NCI-H524 (cell line): ENCODE measurements at regions not wholly inside any gene's neighbourhood (a gene's known extent, or its start where the extent isn't known, plus 50 kb on each side); places are given as distances from the start of the nearest gene placed in this dataset.

Experiments used
- DNase-seq, 2 experiments: peaks; one replicate each; lab custom pipeline; 2025; lab: John Stamatoyannopoulos, UW

DNA sequence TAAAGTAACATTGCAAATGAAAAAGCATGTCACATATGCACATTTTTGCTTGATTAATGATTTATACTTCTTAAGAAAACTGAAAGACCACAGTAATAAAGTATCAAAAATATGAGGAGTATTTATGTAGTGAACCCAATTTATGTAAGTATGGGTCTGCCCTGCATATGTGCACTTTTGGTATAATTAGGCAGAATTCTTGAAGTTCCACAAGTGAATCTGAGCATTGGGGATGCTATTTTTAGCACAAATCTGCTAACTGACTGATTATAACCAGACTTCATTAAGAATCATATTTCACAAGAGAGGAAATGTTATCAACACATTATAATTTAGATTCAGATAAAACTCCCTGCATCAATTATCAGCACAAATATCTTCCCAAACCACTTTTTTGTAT is 407.1 kb upstream of the LRRC4C start:
- DNase-seq = no peak

DNA sequence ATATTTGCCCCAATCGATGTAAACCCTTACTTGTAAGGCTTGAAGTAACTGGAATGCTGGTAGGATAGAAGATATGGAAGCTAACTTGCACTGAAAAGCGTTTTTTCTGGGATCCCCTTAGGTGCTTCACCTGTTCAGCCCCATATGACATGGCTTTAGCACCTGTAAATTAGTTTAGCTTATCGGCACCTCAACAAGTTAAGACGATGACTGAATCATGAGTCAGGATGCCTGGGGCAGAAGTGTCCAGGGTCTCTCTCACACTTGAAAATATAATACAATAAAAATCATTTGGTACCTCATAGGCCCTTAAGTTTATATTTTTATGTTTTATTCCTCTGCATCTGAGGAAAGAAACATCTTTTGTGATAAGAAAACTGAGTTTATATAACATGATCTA is 409.2 kb upstream of the LRRC4C start:
- no peak for DNase-seq

DNA sequence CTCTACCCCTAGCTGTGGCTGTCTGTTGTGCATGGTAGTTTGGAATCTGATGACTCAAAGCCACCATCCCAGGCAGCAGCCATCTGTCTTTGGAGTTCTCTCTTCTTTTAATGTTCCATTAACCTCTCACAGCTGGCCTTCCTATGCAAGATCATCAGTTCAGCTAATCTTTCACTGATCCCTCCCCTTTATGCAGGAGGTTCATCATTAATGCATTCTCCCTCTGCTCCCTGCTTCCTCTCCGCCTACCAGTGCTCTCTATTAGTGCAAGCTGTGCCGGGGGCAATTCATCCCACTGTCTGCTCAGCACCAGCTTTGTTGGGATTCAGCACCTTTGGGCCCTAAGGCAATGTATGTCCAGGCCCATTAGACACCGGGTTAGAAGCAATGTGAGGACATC is 413.0 kb upstream of the LRRC4C start:
- no peak for DNase-seq

DNA sequence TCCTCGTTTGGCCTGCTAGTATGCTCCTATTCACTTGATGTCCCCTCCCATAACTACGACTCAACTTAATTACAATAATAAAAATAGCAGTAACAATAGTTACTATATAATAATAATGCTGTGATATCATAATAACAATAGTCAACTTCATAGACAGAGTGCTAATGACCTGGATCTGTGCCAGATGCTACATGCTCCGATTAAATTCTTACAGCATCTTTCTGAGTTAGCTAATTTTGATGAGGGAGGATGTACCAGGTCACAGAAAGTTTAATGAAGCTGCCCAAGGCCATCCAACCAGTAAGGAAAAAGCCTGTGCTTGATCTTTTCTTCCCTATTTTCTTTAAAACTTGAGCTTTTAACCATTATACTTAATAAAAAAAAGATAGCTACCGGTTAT is 413.4 kb upstream of the LRRC4C start:
- no peak for DNase-seq

DNA sequence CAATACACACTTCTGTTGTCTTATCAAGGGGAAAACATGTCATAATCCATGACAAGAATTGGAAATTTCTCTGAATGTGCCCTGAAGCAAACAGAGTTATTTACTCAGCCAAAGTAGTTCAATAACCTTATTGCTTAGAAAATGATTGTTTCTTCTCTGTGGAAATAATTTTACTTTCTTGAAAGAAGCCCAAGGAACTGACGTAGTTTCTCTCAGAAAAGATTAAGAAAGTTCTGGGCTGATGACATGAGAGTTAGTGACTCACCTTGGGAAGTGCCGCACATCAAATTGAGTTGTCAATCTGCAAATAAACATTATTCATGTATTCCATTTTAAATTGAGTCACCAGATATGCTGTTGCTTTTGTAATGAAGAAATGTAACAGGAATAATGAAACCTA is 418.6 kb upstream of the LRRC4C start:
- DNase-seq = no peak

DNA sequence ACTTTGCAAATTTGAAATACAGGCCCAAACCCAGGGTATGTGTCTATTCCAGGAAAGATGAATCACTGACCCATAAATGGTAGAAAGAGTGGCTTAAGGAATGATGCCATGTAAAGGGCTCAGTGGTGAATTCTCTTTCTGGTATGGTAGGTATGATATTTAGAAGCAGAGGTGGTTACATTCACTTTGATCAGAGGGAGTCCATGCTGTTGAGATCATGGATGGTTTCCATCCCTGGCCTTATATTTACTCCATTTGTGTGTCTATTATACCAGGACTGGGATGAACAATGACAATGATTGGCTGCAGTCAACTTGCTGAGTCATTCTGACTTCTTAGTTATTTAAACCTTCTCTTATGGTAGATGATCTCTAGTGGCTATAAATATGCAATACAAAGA is 419.8 kb upstream of the LRRC4C start:
- no peak for DNase-seq

DNA sequence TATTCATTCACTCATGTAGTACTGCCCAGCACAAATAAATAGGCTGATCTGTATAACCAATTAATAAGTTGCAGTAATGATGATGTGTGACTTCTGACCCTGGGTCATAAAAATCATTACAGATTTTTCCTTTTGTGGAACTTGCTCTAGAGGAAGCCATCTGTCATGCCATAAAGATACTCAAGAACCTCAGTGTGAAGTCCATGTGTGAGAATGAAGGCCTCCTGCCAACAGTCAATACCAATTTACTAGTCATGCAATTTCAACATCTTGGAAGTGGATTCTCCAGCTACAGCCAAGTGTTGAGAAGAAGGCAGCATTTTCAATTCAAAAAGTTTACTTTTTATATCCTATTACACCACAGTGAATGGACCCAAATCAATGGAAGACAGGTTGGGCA is 435.6 kb upstream of the LRRC4C start:
- no peak for DNase-seq

DNA sequence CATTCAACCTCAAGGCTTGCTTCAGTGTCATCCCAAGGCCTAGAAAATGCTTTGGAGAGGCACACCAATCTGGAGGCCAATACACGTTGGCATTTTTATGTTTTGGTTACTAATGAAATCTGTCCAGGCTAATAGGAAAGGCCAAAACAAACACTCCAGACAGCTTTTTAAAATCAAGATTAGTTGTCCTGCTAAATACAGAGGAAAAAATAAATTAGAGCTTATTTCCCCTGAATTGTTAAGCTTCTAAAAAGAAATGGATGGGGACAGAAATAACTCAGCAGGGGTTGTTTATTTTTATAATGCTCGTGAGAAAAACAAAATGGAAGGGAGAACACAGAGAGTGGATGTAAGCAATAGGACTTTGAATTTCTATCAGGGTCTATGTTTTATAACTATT is 438.5 kb upstream of the LRRC4C start:
- no peak for DNase-seq

DNA sequence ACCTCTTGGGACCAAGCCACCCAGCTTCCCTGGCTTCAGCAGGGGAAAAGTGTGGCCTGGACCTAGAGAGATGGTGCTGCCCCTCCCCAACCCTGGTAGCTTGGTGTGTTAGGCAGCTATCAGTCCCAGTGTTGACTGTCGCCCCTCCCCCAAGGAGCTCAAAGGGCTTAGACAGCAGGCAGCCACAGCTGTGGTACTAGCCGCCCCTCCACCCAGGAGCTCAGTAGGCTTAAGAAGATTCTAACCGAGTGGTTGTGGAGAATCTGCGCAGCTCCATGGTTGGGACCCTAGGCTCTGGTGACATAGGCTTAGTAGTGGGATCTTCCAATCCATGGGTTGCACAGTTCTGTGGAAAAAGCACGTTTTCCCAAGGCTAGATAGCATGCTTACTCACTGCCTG is 458.4 kb upstream of the LRRC4C start:
- DNase-seq = no peak

DNA sequence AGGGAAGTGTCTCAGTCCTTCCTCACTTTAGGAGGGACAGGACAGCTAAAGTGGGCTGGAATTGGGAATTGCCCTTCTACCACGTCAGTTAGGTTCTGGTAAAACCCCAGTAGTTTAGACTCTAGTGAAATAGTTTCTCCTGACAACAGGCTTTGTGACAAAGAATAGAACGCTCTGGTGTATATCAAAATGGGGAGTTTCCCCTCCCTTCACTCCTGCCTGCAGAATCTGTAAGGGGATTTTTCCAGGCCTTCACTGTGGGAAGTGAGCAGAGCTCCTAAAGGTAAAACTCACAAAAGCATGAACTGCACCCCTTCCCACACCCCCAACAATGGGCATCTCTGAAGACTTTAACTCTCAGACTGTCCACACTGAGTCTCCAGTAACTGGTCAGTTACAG is 460.9 kb upstream of the LRRC4C start:
- DNase-seq = no peak

DNA sequence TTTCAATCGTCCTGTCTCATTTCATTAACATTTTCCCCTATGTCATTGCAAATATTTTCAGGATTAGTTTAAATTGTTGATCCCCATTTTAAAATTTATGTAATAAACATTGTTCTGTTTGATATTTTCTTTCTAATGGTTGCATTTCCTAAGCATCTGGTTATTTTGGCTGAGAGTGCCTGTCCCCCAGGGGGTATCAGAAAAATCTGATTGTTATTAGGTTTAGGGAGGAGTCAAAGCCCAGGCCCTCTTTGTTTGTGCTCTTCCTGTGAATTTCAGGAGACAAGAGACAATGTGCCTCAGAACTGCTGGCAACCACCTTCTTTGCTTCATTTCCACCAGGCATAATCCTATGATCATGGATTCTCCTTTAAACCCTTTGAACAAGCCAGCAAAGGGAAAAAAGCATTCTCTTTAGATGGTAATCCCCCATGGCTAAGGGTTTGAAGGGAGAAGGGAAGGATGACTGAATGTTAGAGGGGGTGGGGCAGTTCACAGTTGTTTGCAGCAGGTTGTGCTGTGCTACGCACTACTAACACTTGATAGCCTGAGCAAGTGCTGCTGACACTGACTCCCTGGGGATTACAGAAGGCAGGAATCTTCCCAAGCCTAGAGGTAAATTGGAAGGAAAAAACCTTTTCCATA is 462.4 kb upstream of the LRRC4C start:
- DNase-seq = no peak

DNA sequence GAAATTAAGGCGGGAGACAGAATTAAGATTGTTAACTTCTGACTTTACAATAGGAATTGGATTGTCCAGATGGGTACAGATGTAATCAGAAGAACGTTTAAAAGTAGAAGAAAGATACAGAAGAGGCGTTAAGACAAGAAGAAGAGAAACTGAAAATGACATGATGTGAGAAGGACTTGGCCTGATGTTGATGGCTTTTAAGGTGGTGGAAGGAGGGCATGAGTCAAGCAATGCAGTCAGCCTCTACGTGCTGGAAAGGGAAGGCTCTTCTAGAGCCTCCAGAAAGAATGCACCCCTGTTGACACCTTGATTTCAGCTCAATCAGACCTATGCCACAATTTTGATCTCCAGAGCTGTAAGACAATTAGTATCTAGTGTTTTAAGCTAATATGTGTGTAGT is 466.9 kb upstream of the LRRC4C start:
- DNase-seq = no peak

DNA sequence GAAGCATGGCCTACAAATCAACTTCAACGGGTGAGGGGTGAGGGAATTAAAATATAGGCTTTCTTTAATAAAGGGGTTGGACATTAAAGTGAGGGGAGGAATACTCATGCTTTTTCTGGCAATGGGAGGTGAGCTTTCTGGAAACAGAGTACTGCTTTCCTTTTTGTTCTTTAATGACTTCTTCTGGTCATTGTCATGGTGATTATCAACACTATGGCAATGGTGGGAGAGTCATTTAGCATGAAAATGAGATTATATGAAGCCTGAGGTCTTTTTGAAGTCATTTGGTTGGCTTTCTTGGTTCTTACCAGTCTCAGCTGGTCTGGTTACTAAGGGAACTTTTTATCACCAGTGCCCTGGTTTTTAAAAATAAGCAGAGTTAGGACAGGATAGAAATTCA is 475.8 kb upstream of the LRRC4C start:
- DNase-seq = no peak

DNA sequence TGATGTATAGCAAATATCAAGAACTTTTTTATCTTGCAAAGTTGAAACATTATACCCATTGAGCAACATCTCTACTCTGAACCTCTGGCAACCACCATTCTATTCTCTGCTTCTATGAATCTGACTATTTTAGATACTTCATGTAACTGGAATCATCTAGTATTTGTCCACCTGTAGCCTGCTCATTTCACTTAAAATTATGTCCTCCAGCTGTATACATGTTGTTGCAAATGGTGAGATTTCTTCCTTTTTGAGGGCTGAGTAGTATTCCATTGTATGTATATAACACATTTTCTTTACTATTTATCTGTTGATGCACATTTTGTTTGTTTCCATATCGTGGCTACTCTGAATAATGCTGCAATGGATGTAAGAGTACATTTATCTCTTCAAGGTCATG is 476.3 kb upstream of the LRRC4C start:
- DNase-seq = no peak

DNA sequence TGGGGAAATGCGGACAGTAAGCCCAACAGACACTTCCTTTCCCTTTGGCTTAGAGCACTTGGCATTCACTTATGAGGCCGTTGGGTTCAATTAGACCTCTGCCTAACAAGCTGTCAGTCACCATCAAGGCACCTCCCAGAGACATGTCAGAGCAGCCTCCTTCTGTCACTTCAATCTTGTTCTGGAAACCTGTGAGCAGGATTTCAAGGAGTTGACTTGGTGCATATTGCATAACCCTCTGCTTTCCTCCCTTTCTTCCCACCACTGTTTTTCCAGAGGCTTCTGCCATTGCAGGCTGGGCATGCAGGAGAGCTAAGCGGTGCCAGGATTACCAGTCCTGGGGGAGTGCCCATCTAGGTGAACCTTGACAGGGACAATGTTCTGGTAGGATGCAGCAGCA is 484.2 kb upstream of the LRRC4C start:
- DNase-seq = no peak

DNA sequence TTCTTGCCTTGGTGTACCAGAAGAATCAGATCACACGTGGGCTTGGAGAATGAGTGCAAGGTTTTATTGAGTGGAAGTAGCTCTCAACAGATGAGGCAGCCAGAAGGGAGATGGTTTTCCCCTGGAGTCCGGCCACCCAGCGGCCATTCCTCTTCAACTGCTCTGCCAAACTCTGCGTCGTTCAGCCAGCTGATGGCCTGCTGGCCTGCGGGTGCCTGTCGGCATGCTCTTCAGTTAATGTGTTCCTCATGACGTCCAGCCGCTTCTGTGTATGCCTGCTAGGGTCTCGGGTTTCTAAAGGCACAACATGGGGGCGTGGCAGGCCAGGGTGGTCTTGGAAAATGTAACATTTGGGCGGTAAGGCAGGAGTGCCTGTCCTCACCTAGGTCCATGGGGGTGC is 487.9 kb upstream of the LRRC4C start:
- no peak for DNase-seq

DNA sequence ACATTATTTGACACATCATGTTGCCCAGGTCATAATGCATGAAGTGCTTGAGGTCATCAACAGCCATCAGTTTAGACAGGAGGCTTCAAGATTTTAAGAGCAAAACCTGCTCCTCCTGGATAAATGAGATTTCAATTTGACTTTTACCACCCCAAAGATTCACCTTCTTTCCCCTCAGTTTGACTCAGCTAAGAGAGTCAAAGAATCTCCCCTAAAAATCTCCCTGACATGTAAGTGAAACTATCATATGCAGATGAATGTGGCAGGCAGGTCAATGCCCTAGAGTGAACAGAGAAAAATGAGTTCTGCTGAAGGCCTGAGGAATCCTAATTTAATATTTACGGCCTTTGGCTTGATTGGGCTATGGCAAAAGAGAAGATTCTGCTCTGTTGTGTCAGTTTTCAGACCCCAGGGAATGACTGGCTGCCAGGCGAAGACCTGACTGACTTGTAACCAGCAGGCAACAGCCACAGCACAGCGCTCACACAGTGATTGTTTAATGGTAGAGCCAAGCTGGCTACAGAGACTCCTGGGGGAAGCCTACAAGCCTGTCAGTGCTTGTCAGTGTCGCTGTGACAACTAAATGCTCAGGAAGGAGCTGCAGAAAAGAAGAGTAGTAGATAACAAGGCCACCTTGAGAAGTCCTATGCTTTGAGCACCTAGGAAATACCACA is 491.2 kb upstream of the LRRC4C start:
- no peak for DNase-seq

DNA sequence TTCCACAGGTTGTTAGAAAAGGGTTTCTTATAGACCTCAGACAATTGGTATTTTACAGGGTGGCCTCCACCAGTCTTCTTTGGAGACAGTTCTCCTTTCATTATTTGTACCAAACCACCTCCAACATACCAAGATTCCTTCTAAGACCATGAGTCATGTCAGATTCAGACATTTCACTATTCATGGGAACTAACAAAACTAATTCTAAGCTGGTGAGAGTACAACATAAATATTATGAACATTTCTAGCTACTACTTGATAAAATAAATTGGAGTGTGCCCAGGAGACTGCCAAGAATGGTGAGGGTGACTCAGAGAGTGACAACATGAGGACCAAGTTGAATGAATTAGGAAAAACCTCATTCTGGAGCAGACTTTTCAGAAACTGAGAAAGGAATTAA is 494.6 kb upstream of the LRRC4C start:
- no peak for DNase-seq

DNA sequence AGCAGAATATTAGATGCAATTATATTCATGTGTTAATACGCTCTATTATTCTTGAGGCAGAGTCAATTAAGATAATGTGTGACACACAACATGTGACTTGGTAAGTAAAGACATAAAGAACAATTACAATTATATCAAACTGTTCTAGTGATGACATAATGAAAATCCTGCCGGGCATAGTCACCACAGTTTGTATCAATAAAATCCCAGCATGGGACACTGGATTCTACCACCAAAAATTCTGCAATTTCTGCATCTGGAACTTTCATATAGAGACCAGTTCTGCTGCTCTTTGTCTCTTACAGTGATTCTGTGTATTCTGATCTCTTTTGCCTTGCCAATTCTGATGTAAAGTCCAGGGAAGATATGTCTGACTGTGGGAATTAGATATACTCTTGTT is 495.6 kb upstream of the LRRC4C start:
- no peak for DNase-seq

DNA sequence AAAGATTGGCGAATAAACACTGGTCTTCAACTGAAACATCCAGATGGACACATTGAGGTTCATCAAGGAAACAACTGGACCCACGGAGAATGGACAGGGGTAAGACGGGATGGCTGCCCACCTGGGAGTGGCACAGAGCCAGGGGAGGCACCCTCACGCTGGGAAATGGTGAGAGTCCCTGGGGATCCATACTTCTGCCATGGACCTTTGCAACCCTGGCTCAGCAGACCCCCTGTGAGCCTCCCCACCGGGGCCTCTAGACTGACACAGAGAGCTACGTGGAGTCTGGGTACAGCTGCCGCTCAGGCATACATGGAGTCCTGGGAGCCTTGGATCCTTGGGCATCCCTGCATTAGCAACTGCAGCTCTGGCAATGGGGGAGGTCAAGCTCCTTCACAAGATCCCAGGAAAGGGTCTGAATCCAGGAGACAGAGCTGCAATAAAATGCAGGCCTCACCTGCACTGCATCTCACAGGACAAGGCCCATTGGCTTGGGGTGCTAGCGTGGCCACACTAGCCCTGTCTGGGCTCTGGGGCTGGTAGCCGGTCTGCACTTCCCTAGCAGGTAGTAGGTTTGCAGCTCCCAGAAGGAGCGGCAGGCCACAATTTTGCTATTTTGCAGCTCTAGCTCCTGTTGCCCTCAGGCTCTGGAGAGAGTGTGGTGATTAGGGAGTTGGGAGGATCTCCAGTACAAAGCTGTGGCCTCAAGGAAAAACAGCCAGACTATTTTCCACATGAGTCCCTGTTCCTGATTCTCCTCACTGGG is 496.4 kb upstream of the LRRC4C start:
- no peak for DNase-seq

DNA sequence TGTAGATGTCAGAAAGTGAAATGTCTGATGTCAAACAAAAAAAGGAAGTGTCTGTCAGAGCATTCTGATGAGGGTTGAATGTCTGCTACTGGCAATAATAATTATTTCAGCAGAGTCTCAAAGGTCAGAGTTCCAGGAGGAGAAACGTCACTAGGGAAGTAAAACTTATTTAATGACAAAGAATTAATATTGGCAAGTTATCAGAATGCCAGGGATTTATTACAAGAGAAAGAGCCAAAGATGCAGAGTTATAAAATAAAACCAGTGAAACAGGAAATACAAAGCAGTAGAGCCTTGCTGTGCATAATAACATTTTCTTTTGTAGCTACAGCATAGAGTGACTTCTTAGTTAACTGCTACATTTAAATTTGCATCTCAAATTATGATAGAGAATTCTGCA is 504.0 kb upstream of the LRRC4C start:
- DNase-seq = no peak

DNA sequence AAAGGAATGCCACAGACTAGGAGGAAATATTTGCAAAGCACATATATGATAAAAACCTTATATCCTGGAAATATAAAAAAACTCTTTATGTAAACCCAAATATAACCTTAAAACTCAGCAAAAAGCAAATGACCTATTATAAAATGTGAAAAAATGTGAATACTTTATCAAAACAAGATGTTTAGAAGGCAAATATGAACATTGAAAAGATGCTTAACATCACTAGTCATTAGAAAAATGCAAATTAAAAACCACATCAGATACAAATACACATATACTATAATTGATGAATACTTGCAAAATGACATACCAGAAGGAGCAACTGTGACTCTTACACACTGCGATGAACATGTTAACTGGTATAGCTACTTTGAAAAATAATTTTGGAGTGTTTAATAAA is 511.2 kb upstream of the LRRC4C start:
- no peak for DNase-seq

DNA sequence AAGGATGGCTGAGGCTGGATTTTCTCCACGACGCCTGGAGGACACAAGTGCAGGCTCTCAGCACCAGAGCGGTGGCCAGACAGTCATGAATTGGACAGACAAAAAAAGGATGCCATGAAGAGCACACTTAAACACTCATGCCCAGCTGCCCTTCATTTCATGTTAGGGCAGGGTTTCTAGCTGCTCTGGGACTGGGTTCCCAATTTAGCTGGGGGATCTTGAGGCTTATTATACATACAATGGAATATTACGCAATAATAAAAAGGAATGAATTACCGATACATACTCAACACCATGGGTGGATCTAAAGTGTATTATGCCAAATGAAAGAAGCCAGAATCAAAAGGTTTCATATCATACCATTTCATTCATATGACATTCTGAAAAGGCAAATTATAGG is 512.1 kb upstream of the LRRC4C start:
- no peak for DNase-seq

DNA sequence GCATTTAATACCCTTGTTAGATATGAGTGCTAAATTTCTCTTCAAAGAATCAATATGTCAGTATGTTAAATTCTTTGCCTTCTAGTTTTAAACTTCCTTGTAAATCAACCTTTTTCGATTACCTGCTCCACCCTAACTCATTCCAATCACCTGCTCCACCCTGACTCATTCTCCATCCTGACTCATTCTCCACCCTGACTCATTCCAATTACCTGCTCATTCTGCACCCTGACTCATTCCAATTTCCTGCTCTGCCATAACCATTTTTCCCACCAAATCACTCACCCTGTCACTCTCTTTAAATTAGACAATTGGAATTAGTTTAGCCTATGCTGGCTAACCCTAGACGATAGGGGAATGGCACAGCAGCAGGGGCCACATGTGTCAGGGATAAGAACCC is 519.5 kb upstream of the LRRC4C start:
- no peak for DNase-seq
